ENCODE measurements at regions not wholly inside any gene's neighbourhood (a gene's known extent, or its start where the extent isn't known, plus 50 kb on each side); places are given as distances from the start of the nearest gene placed in this dataset.

DNA sequence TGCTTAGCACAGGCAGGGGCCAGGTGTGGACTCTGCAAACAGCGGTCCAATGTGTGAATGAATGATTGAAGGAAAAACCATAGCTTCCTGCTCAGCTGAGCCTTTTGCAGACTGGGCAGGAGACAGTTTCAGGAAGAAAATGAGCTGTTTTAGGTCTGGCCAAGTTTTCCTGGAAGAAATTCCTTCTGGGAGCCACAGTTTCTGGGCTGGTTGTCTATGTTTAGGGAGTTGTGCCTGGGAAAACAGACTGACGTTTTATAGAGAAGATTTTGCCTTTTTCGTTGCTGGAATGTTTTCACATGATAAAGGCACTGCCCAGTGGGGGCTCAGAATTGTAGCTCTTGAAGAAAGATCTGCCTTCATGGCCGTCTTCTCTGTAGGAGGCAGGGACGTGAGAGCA is 255.1 kb downstream of the CCSER2 start:
- Histone ChIP-seq H4K20me1 (ENCODE audit: insufficient read depth, low read length, poor library complexity, severe bottlenecking) (no peaks in the 10 kb centered on the region), H3K4me1 (ENCODE audit: insufficient read depth, low read length, poor library complexity, severe bottlenecking) (no peaks in the 10 kb centered on the region), H3F3A (ENCODE audit: low read depth) (no peaks in the 10 kb centered on the region), H3K9me2 (replicated peaks; ENCODE audit: low read depth, low read length) (no peaks in the 10 kb centered on the region), H3K79me2 (ENCODE audit: insufficient read depth, low read length) (no peaks in the 10 kb centered on the region), H2AFZ (ENCODE audit: low read length) (no peak overlapping the region), H3K36me3 (ENCODE audit: insufficient read depth, low read length) (no peaks in the 10 kb centered on the region), H3K4me3 (ENCODE audit: low read length, poor library complexity, severe bottlenecking) (no peak overlapping the region), H3K9me3 (ENCODE audit: insufficient read depth, low read depth, low read length) (no peaks in the 10 kb centered on the region), H3K4me2 (ENCODE audit: low read depth, low read length, poor library complexity, severe bottlenecking) (no peak overlapping the region), H3K9ac (ENCODE audit: low read depth, low read length, poor library complexity, severe bottlenecking) (no peak overlapping the region), H3K27me3 (ENCODE audit: insufficient read depth, low read length, poor library complexity, severe bottlenecking) (no peaks in the 10 kb centered on the region)
- TF ChIP-seq EZH2phosphoT487 (IDR thresholded peaks at IDR 0.05; ENCODE audit: borderline replicate concordance), result no peak
- TF ChIP-seq, protein P1, sequence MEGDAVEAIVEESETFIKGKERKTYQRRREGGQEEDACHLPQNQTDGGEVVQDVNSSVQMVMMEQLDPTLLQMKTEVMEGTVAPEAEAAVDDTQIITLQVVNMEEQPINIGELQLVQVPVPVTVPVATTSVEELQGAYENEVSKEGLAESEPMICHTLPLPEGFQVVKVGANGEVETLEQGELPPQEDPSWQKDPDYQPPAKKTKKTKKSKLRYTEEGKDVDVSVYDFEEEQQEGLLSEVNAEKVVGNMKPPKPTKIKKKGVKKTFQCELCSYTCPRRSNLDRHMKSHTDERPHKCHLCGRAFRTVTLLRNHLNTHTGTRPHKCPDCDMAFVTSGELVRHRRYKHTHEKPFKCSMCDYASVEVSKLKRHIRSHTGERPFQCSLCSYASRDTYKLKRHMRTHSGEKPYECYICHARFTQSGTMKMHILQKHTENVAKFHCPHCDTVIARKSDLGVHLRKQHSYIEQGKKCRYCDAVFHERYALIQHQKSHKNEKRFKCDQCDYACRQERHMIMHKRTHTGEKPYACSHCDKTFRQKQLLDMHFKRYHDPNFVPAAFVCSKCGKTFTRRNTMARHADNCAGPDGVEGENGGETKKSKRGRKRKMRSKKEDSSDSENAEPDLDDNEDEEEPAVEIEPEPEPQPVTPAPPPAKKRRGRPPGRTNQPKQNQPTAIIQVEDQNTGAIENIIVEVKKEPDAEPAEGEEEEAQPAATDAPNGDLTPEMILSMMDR (conservative IDR thresholded peaks at IDR 0.05; ENCODE audit: low read length), result no peak

DNA sequence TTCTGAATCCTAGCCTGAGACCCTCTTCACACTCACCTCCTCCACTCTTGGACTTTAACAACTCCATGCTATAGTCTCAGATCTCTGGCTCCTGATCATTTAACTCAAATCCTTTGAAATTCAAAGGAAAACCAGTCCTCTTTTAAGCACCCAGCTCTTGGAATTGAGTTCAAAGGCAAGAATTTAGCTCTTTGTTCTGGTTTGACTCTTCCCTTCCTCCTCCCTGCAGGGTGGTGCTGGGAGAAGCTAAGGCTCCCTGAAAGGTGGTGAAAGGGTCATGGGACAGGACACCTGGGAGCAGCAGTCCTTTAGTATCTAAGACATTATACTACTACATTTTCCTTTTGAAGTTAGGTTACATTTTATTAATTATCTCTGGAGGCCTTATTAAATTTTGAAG is 259.4 kb downstream of the CCSER2 start:
- Histone ChIP-seq H3K79me2 (ENCODE audit: insufficient read depth, low read length) (no peaks in the 10 kb centered on the region), H3K4me1 (ENCODE audit: insufficient read depth, low read length, poor library complexity, severe bottlenecking) (no peaks in the 10 kb centered on the region), H3K9me2 (replicated peaks; ENCODE audit: low read depth, low read length) (no peaks in the 10 kb centered on the region), H4K20me1 (ENCODE audit: insufficient read depth, low read length, poor library complexity, severe bottlenecking) (no peaks in the 10 kb centered on the region), H2AFZ (ENCODE audit: low read length) (no peak overlapping the region), H3K27me3 (ENCODE audit: insufficient read depth, low read length, poor library complexity, severe bottlenecking) (no peaks in the 10 kb centered on the region), H3K4me3 (ENCODE audit: low read length, poor library complexity, severe bottlenecking) (no peak overlapping the region), H3F3A (ENCODE audit: low read depth) (no peaks in the 10 kb centered on the region), H3K4me2 (ENCODE audit: low read depth, low read length, poor library complexity, severe bottlenecking) (no peak overlapping the region), H3K36me3 (ENCODE audit: insufficient read depth, low read length) (no peaks in the 10 kb centered on the region), H3K9ac (ENCODE audit: low read depth, low read length, poor library complexity, severe bottlenecking) (no peak overlapping the region), H3K9me3 (ENCODE audit: insufficient read depth, low read depth, low read length) (no peaks in the 10 kb centered on the region)
- TF ChIP-seq, protein P1 (conservative IDR thresholded peaks at IDR 0.05; ENCODE audit: low read length), result no peak
- no peak for TF ChIP-seq EZH2phosphoT487 (IDR thresholded peaks at IDR 0.05; ENCODE audit: borderline replicate concordance)

DNA sequence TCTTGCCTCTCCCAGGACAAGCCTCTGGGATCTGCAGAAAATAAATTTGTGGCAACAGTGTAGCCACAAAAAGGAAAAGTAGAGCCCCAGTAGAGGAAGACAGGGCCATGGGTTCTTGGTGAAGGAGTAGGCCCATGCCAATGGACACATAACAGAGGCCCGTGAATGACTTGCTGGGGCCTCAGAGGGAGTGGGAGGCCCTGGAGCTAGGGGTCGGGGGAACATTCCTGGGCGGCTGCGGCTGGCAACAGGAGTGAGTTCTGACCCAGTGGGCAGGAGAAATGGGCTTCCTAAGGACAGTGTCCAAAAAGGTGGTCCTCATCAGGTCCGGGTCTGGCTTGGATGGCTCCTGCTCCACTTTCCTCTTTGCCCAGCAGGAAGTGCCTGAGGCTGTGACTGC is 260.0 kb downstream of the CCSER2 start:
- H3K4me2 ChIP-seq (ENCODE audit: low read depth, low read length, poor library complexity, severe bottlenecking), result no peak overlapping the region

More for the DNA sequence above, 260.0 kb downstream of the CCSER2 start:
- TF ChIP-seq EZH2phosphoT487 (IDR thresholded peaks at IDR 0.05; ENCODE audit: borderline replicate concordance), result no peak
- TF ChIP-seq, protein P1 (conservative IDR thresholded peaks at IDR 0.05; ENCODE audit: low read length), result no peak
- Histone ChIP-seq H4K20me1 (ENCODE audit: insufficient read depth, low read length, poor library complexity, severe bottlenecking) (no peaks in the 10 kb centered on the region), H3K4me1 (ENCODE audit: insufficient read depth, low read length, poor library complexity, severe bottlenecking) (no peaks in the 10 kb centered on the region), H3K79me2 (ENCODE audit: insufficient read depth, low read length) (no peaks in the 10 kb centered on the region), H3F3A (ENCODE audit: low read depth) (no peaks in the 10 kb centered on the region), H3K9ac (ENCODE audit: low read depth, low read length, poor library complexity, severe bottlenecking) (no peak overlapping the region), H3K27me3 (ENCODE audit: insufficient read depth, low read length, poor library complexity, severe bottlenecking) (no peaks in the 10 kb centered on the region), H2AFZ (ENCODE audit: low read length) (no peak overlapping the region), H3K4me3 (ENCODE audit: low read length, poor library complexity, severe bottlenecking) (no peak overlapping the region), H3K9me3 (ENCODE audit: insufficient read depth, low read depth, low read length) (no peaks in the 10 kb centered on the region), H3K9me2 (replicated peaks; ENCODE audit: low read depth, low read length) (no peaks in the 10 kb centered on the region), H3K36me3 (ENCODE audit: insufficient read depth, low read length) (no peaks in the 10 kb centered on the region)

All from Loucy (cell line).